ENCODE measurements at regions not wholly inside any gene's neighbourhood (a gene's known extent, or its start where the extent isn't known, plus 50 kb on each side); places are given as distances from the start of the nearest gene placed in this dataset.

GRCh38 chr9:90741036-90741435 lies 60.6 kb upstream of the SYK start:
- Histone ChIP-seq H3K4me1 (ENCODE audit: insufficient read depth) (no peaks in the 10 kb centered on the region), H2AFZ (no peak overlapping the region), H3K4me2 (no peak overlapping the region), H3K9me2 (ENCODE audit: insufficient read depth) (no peaks in the 10 kb centered on the region), H3K79me2 (replicated peaks; ENCODE audit: insufficient read depth) (no peaks in the 10 kb centered on the region), H3K27ac (ENCODE audit: low read depth) (no peak overlapping the region), H4K20me1 (replicated peaks; ENCODE audit: insufficient read depth) (no peaks in the 10 kb centered on the region), H3F3A (replicated peaks; ENCODE audit: low read depth) (no peaks in the 10 kb centered on the region), H3K4me3 (no peak overlapping the region), H3K27me3 (ENCODE audit: insufficient read depth) (no peaks in the 10 kb centered on the region), H3K36me3 (ENCODE audit: insufficient read depth) (peaks cover 6% of the 10 kb centered on the region; the same call in 1 of the 2 replicates)
- no peak for TF ChIP-seq ZNF462 (CRISPR knock-in tag; IDR thresholded peaks at IDR 0.05)
- no peak for TF ChIP-seq ZNF331 (CRISPR knock-in tag; IDR thresholded peaks at IDR 0.05; ENCODE audit: low read depth)
- TF ChIP-seq EZH2phosphoT487 (IDR thresholded peaks at IDR 0.05; ENCODE audit: unreplicated experiment), result no peak
- no peak for TF ChIP-seq ETS1 (IDR thresholded peaks at IDR 0.05)
- TF ChIP-seq NANOG (IDR thresholded peaks at IDR 0.05; ENCODE audit: borderline replicate concordance), result no peak
- TF ChIP-seq STAT1 (IDR thresholded peaks at IDR 0.05; ENCODE audit: unreplicated experiment), result no peak
- H3K4me1 Mint-ChIP-seq, result no peaks in the 10 kb centered on the region
- no peak for DNase-seq (ENCODE audit: low spot score)
- peaks cover 2% of the 10 kb centered on the region for H3K27me3 Mint-ChIP-seq (ENCODE audit: insufficient read depth, low read depth, poor library complexity)
- no peak for ATAC-seq
- H3K27ac Mint-ChIP-seq, result no peak overlapping the region
- peaks cover 37% of the 10 kb centered on the region for H3K36me3 Mint-ChIP-seq (ENCODE audit: low read depth)
- H3K9me3 Mint-ChIP-seq, result peaks cover 53% of the 10 kb centered on the region
- H3K4me3 Mint-ChIP-seq, result no peak overlapping the region
